Gastrocnemius medialis (tissue), 4 donors: ENCODE measurements at regions not wholly inside any gene's neighbourhood (a gene's known extent, or its start where the extent isn't known, plus 50 kb on each side); places are given as distances from the start of the nearest gene placed in this dataset.

ENCODE experiments used
- ATAC-seq, 2 donors: fragments of 150-250 bp; one replicate each; pipeline ENCODE4 v1.9.1; 2016
- DNase-seq, 2 donors: peaks; one replicate each; pipeline ENCODE4 v3.0.0-alpha.2; 2019
- H3K27ac ChIP-seq, 4 donors: fragments of 200-600 bp; sonication (generic); 1 replicate in 1 of 4; 2 replicates in 3 of 4; pipeline ENCODE4 v1.5.1; 2016 to 2018; ENCODE audit warnings: mild to moderate bottlenecking in 2 of 4, moderate library complexity in 1 of 4
- H3K27me3 ChIP-seq, 3 donors: fragments of 200-600 bp; sonication (generic) in 2 of 3; 1 replicate in 1 of 3; 2 replicates in 2 of 3; pipeline versions ENCODE4 v1.5.1 to v1.6.0; 2016 to 2019; ENCODE audit warnings: mild to moderate bottlenecking in 1 of 3, moderate library complexity in 1 of 3
- H3K36me3 ChIP-seq, 2 donors: fragments of 200-600 bp; sonication (generic) in 1 of 2; one replicate each; pipeline ENCODE4 v1.5.1; 2017 to 2018
- H3K4me1 ChIP-seq, 2 donors: fragments of 200-600 bp; sonication (generic) in 1 of 2; one replicate each; pipeline ENCODE4 v1.5.1; 2016 to 2017; ENCODE audit warnings: mild to moderate bottlenecking in 2 of 2
- H3K4me3 ChIP-seq, 4 donors: fragments of 200-600 bp; sonication (generic) in 3 of 4; 1 replicate in 1 of 4; 2 replicates in 3 of 4; pipeline ENCODE4 v1.5.1; 2016 to 2019; ENCODE audit warnings: mild to moderate bottlenecking in 2 of 4
- H3K9me3 ChIP-seq, 3 donors: fragments of 200-600 bp; sonication (generic) in 2 of 3; 1 replicate in 1 of 3; 2 replicates in 2 of 3; pipeline ENCODE4 v1.5.1; 2016 to 2019
- POLR2A ChIP-seq, 2 donors: fragments of 450-650 bp; IDR thresholded peaks; one replicate each; pipeline ENCODE4 v1.6.1; 2017; ENCODE audit warnings: antibody characterized with exemption in 2 of 2, mild to moderate bottlenecking in 2 of 2, moderate library complexity in 2 of 2
- in situ Hi-C, 4 donors: fragments of 200-750 bp; cut with MboI; loops; one replicate each; pipeline versions ENCODE4 v1.15.0 to v1.8.0; 2017; ENCODE audit warnings: low sequenced_read_pairs in 4 of 4
- intact Hi-C: fragments of 100-400 bp; cut with DNase I; formaldehyde crosslinking; loops from one replicate; pipeline ENCODE4 v1.15.1; 2023; ENCODE audit warnings: low total_unique reads
- TF ChIP-seq, protein P1 (sequence below), 5 experiments: fragments of 450-650 bp in 3 of 5; fragments of 200-600 bp in 2 of 5; sonication (generic) in 2 of 5; IDR thresholded peaks in 4 of 5; conservative IDR thresholded peaks in 1 of 5; 1 replicate in 4 of 5; 2 replicates in 1 of 5; pipeline ENCODE4 v1.5.1; 2016 to 2019; ENCODE audit warnings: antibody characterized with exemption in 5 of 5, mild to moderate bottlenecking in 3 of 5, moderate library complexity in 3 of 5

DNA sequence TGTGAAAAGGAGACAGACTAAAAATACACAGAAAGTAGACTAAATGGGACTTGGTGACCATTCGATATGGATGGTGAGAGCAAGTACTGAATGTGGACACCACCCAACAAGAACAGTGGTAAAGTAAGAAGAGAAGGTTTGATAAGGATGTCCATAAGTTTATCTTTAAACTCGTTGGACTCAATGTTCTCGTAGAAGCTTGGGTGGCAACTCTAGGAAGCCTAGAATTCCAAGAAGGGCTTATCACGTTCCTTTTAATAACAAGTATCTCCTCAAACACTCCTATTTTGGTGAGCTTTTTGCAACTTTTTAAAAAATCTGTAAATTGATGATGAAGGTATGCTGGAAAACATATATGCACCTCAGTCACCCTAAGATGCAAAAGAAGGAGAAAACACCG is 108.6 kb upstream of the CDH6 start:
- no peaks in the 10 kb centered on the region for H3K9me3 ChIP-seq
- in situ Hi-C loops = no loop called here

DNA sequence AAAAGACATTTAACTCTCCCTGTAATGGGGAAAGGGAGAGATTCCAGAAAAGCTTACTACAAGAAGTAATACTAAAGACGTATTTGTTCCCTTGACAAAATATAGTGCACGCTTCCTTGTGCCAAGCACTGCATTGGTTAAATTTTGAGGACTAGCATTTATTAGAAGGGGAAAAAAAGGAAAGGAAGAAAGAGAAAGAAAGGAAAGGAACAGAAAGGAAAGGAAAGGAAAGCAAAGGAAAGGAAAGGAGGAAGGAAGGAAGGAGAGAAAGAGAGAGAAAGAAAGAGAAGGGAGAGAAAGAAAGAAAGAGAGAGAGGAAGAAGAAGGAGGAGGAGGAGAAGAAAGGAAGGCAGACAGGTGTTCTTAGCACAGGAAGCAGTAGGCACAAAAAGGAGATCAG is 110.1 kb upstream of the CDH6 start:
- H3K4me3 ChIP-seq = no peak overlapping the region
- no peaks in the 10 kb centered on the region for H3K36me3 ChIP-seq
- intact Hi-C loops = no loop called here
- H3K27me3 ChIP-seq = no peaks in the 10 kb centered on the region
- in situ Hi-C loops = no loop called here
- no peaks in the 10 kb centered on the region for H3K9me3 ChIP-seq
- no peak for TF ChIP-seq POLR2A (IDR thresholded peaks at IDR 0.05)
- TF ChIP-seq, protein P1, sequence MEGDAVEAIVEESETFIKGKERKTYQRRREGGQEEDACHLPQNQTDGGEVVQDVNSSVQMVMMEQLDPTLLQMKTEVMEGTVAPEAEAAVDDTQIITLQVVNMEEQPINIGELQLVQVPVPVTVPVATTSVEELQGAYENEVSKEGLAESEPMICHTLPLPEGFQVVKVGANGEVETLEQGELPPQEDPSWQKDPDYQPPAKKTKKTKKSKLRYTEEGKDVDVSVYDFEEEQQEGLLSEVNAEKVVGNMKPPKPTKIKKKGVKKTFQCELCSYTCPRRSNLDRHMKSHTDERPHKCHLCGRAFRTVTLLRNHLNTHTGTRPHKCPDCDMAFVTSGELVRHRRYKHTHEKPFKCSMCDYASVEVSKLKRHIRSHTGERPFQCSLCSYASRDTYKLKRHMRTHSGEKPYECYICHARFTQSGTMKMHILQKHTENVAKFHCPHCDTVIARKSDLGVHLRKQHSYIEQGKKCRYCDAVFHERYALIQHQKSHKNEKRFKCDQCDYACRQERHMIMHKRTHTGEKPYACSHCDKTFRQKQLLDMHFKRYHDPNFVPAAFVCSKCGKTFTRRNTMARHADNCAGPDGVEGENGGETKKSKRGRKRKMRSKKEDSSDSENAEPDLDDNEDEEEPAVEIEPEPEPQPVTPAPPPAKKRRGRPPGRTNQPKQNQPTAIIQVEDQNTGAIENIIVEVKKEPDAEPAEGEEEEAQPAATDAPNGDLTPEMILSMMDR (IDR thresholded peaks at IDR 0.05 in 4 of 5, conservative IDR thresholded peaks at IDR 0.05 in 1 of 5) = no peak
- H3K4me1 ChIP-seq = no peaks in the 10 kb centered on the region
- ATAC-seq (no peak), DNase-seq (no peak)
- no peak overlapping the region for H3K27ac ChIP-seq

More for the DNA sequence above, 108.6 kb upstream of the CDH6 start:
- no peaks in the 10 kb centered on the region for H3K4me1 ChIP-seq
- TF ChIP-seq POLR2A (IDR thresholded peaks at IDR 0.05) = no peak
- TF ChIP-seq, protein P1 (IDR thresholded peaks at IDR 0.05 in 4 of 5, conservative IDR thresholded peaks at IDR 0.05 in 1 of 5) = no peak
- ATAC-seq (no peak), DNase-seq (no peak)
- intact Hi-C loops = no loop called here
- no peak overlapping the region for H3K4me3 ChIP-seq
- H3K27ac ChIP-seq = no peak overlapping the region
- H3K27me3 ChIP-seq = no peaks in the 10 kb centered on the region
- no peaks in the 10 kb centered on the region for H3K36me3 ChIP-seq

DNA sequence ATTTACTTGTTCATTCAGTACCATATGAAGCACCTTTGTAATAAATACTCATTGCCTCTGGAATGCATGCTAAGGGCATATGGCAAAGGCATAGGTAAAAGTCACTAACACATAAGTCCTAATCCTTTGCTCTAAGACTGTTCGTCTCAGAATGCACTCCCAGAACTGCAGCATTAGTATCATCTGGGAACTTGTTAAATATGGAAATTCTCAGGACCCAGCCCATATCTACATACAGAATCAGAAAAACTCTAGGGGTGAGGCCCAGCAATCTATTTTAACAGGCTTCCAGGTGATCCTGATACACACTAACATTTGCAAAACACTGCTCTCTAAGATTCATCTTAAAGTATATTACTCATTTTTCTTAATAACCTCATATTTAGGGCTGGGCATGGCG is 113.8 kb upstream of the CDH6 start:
- Histone ChIP-seq H3K9me3 (no peaks in the 10 kb centered on the region), H3K27ac (no peak overlapping the region), H3K36me3 (no peaks in the 10 kb centered on the region), H3K4me3 (no peak overlapping the region), H3K27me3 (no peaks in the 10 kb centered on the region), H3K4me1 (no peaks in the 10 kb centered on the region)
- intact Hi-C loops (no loop called here), in situ Hi-C loops (no loop called here)
- ATAC-seq = no peak
- no peak for TF ChIP-seq POLR2A (IDR thresholded peaks at IDR 0.05)
- TF ChIP-seq, protein P1 (IDR thresholded peaks at IDR 0.05 in 4 of 5, conservative IDR thresholded peaks at IDR 0.05 in 1 of 5) = no peak
- no peak for DNase-seq

DNA sequence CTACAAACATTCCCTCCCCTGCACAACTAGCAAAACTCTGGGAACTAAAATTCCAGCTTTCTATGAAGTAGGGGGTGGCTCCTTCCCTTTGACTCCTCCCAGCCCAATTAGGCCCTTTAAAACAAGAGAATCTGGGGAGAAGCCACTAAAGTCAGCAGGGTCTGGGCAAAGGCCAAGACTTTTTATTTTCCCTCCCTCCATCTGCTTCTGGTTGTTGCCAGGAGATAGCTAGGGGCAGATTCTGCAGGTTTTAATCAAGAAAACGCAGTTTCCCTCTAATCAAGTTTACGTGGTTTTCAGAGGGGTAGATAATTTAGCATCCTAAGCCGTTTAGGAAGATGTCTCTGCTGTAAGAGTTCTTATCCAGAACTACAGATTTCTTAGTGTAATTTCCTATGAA is 114.5 kb upstream of the CDH6 start:
- DNase-seq = no peak
- no peak for ATAC-seq
- TF ChIP-seq, protein P1 (IDR thresholded peaks at IDR 0.05 in 4 of 5, conservative IDR thresholded peaks at IDR 0.05 in 1 of 5) = no peak
- TF ChIP-seq POLR2A (IDR thresholded peaks at IDR 0.05) = no peak
- H3K27ac ChIP-seq = no peak overlapping the region
- H3K9me3 ChIP-seq = no peaks in the 10 kb centered on the region
- no peaks in the 10 kb centered on the region for H3K36me3 ChIP-seq
- intact Hi-C loops = no loop called here
- no peak overlapping the region for H3K4me3 ChIP-seq
- in situ Hi-C loops = no loop called here
- no peaks in the 10 kb centered on the region for H3K27me3 ChIP-seq
- no peaks in the 10 kb centered on the region for H3K4me1 ChIP-seq

DNA sequence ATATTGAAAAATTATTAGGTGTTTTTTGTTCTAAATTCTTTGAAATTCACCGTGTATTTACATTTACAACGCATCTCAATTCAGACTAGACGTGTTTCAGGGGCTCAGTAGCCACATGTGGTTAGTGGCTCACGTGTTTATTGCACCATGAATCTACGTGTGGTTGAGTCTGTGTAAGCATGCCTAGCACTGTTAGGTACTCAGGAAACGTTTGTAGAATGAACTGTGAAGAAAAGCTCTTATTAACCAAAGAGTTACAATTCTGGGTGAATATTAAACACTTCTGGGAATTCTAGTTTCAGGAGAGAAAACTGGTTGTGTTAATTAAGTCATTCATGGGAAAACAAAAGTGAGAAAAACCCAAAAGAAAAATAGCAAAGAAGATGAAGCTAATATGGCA is 117.5 kb upstream of the CDH6 start:
- no peak for TF ChIP-seq POLR2A (IDR thresholded peaks at IDR 0.05)
- TF ChIP-seq, protein P1 (IDR thresholded peaks at IDR 0.05 in 4 of 5, conservative IDR thresholded peaks at IDR 0.05 in 1 of 5) = no peak
- ATAC-seq = no peak
- Histone ChIP-seq H3K4me1 (no peaks in the 10 kb centered on the region), H3K27ac (no peak overlapping the region), H3K36me3 (no peaks in the 10 kb centered on the region), H3K27me3 (no peaks in the 10 kb centered on the region), H3K4me3 (no peak overlapping the region), H3K9me3 (no peaks in the 10 kb centered on the region)
- intact Hi-C loops (no loop called here), in situ Hi-C loops (no loop called here)
- DNase-seq = no peak
